Astrocyte of the cerebellum (primary cell): ENCODE measurements at regions not wholly inside any gene's neighbourhood (a gene's known extent, or its start where the extent isn't known, plus 50 kb on each side); places are given as distances from the start of the nearest gene placed in this dataset.

Experiments used
- DNase-seq: peaks from one replicate; pipeline ENCODE4 v3.0.0-alpha.2; 2011; ENCODE audit warnings: low read depth
- H3K4me3 ChIP-seq: 2 replicates; pipeline ENCODE4 v1.5.1; 2011; ENCODE audit warnings: mild to moderate bottlenecking, low read depth, low read length, moderate library complexity
- in situ Hi-C: cut with HindIII; loops from 2 replicates; pipeline ENCODE4 v1.10.0; 2017; ENCODE audit warnings: low sequenced_read_pairs
- TF ChIP-seq, protein P1 (sequence below): IDR thresholded peaks from 2 replicates; pipeline ENCODE4 v1.5.1; 2012; ENCODE audit warnings: low read length, low read depth, moderate library complexity, mild to moderate bottlenecking; ENCODE audit errors: missing control alignments

DNA sequence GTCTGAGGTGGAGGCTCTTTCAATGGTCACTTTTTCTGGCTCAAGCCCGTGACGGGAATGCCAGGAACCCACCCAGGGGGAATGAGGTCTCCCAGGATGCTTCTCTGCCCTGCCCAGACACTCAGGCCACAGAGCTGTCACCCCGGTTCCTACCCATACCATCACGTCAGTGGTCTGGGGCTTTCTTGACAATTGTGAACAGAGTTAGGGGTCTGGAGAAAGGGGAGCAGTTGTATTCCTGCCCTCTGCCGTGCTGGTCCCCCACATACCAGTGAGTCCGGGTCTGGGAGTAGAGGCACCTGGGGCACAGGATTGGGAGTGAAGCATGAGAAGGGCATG lies 97.2 kb downstream of the B3GNT2 start:
- in situ Hi-C loops: no loop called here
- DNase-seq: no peak
- TF ChIP-seq, protein P1, sequence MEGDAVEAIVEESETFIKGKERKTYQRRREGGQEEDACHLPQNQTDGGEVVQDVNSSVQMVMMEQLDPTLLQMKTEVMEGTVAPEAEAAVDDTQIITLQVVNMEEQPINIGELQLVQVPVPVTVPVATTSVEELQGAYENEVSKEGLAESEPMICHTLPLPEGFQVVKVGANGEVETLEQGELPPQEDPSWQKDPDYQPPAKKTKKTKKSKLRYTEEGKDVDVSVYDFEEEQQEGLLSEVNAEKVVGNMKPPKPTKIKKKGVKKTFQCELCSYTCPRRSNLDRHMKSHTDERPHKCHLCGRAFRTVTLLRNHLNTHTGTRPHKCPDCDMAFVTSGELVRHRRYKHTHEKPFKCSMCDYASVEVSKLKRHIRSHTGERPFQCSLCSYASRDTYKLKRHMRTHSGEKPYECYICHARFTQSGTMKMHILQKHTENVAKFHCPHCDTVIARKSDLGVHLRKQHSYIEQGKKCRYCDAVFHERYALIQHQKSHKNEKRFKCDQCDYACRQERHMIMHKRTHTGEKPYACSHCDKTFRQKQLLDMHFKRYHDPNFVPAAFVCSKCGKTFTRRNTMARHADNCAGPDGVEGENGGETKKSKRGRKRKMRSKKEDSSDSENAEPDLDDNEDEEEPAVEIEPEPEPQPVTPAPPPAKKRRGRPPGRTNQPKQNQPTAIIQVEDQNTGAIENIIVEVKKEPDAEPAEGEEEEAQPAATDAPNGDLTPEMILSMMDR: no peak
- H3K4me3 ChIP-seq: no peak overlapping the region

DNA sequence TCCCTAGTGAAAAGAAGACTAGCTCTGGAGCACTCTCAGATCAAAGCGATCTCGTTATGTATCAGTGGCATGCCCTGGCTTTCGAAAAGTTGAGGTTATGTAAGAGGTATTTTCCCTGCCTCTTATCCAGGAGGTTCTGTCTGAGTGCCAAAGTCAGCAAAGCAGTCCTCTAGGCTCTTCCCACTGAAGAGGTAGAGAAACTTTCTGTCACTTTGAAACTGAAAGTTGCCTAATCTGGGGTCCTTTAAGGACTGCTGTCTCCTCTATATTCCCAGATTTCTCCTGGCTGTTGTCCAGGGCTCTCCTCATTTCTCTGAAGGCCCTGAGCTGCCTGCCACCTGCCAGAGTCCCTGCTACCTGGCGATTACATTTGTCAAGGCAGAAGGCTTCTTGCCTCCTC lies 96.3 kb downstream of the B3GNT2 start:
- in situ Hi-C loops: no loop called here
- TF ChIP-seq, protein P1: no peak
- DNase-seq: peak; percentile 64
- H3K4me3 ChIP-seq: peak overlapping the region; percentile 2

DNA sequence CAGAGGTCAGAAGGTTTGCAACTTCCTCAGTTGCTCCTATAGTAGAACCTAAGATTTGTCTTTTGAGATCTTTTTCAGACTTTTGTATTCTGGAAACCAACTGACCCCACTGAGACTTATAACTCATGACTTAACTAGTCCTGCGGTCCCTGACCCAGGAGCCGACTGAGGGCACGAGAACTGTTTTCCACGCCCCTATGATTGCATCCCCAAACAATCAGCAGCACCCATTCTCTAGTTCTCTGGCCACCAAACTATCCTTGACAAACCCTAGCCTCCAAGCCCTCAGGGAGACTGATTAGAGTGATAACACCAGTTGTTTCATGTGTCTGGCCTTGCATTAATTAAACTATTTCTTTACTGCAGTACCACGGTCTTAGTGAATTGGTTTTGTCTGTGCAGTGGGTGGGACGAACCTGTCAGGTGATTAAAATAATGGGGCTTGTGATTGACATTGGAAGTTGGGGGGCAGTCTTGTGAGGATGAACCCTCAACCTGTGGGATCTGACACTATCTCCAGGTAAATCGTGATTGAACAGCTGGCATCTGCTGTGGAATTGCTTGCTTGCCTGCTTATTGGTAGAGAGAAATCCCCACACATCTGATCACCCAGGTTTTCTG lies 95.7 kb downstream of the B3GNT2 start:
- no peak overlapping the region for H3K4me3 ChIP-seq
- no peak for DNase-seq
- TF ChIP-seq, protein P1: no peak
- in situ Hi-C loops: no loop called here

DNA sequence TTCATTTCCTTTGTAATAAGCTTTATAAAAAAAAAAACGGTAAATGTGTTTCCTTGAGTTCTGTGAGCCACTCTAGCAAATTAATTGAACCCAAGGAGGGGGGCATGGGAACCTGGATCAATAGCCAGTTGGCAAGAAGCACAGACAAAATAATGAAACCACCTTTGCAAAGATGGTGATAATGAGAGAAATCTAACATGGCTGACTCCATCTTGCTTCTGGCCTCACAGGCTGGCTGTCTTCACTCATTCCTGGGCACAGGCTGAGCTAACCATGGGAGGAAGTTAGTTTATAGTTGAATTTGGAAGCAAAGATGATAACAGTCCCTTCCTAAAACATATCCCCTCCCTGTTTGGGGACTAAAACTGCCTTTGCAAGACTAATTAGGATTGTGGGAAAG lies 95.1 kb downstream of the B3GNT2 start:
- in situ Hi-C loops: no loop called here
- TF ChIP-seq, protein P1: no peak
- DNase-seq: no peak
- H3K4me3 ChIP-seq: no peak overlapping the region

DNA sequence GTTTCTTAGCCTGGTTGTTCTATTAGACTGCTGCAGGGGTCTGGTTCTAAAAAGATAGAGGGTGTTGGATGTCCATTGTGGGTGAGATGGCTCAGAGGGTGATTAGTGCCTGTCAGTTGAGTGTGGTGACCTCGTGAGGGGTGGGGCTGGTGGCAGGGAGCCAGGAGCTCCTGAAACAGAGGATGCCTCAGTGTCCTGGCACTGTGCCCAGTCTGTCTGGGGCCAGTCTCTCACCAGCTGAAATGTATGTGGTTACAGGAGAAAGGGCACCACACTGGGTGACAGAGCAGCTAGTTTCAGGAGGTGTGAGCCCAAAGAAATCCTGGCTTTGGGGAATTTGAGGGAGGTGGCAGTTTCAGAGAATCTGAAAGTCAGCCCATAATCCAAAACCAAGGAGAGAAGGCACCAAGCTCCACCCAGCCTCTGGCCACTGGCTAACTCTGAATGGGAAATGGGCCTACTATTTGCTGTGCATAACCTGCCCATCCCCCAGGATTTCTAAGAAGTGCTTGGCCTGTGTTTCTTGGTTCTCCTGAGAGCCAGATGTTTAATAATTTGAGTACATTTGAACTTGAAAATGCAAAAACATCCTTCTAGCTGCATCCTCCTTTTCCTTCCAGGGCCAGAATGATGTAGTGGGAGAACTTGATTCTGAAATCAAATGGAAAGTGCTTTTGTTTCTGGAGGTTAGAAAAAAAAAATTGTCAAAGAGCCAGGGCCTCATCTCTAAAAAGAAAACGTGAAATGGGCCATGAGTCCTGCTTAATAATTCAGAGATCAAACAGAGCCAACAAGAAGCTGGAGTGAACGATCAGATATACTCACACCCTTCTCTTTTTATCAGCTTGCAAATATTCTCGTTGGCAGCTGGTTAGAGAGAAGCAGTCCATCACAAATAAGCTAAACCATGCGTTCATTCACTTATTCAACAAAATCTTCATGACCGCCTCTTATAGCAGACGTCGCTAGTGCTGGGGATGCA lies 92.3 kb downstream of the B3GNT2 start:
- TF ChIP-seq, protein P1: no peak
- in situ Hi-C loops: no loop called here
- no peak for DNase-seq
- H3K4me3 ChIP-seq: no peak overlapping the region

DNA sequence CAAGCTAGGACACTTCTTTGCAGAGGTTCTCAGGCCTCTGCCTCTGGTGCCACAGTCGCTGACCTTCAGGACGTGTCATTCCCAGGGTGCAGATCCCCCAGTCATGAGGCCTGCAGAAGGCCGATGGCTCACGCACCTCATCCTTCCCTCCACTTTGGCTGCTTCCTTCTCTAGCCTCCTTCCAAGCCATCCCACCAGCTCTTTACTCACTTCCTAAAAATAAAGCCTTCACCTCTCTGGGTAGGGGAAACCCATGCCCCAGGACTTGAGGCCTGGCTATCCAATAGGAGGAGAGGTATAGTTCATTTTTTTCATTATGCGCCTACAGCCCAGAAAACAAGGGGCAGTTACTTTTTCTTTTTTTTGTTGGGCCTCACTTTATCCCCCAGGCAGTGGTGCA lies 91.4 kb downstream of the B3GNT2 start:
- no peak for DNase-seq
- in situ Hi-C loops: no loop called here
- H3K4me3 ChIP-seq: no peak overlapping the region
- TF ChIP-seq, protein P1: no peak
